ENCODE measurements at regions not wholly inside any gene's neighbourhood (a gene's known extent, or its start where the extent isn't known, plus 50 kb on each side); places are given as distances from the start of the nearest gene placed in this dataset.

- TF ChIP-seq CSRNP3 (CRISPR knock-in tag; IDR thresholded peaks at IDR 0.05) (no peak), ESRRG (CRISPR knock-in tag; IDR thresholded peaks at IDR 0.05) (no peak), ARNTL (CRISPR knock-in tag; IDR thresholded peaks at IDR 0.05; ENCODE audit: borderline replicate concordance, low read depth) (no peak), ZNF8 (CRISPR knock-in tag; IDR thresholded peaks at IDR 0.05) (no peak), PATZ1 (CRISPR knock-in tag; IDR thresholded peaks at IDR 0.05; ENCODE audit: borderline replicate concordance) (no peak), ZC3H10 (CRISPR knock-in tag; IDR thresholded peaks at IDR 0.05) (no peak), CSDC2 (CRISPR knock-in tag; IDR thresholded peaks at IDR 0.05) (no peak), ZFP30 (CRISPR knock-in tag; IDR thresholded peaks at IDR 0.05) (no peak), ZFP3 (CRISPR knock-in tag; IDR thresholded peaks at IDR 0.05) (no peak), OSR1 (CRISPR knock-in tag; IDR thresholded peaks at IDR 0.05) (no peak)
- TF ChIP-seq, protein P1, sequence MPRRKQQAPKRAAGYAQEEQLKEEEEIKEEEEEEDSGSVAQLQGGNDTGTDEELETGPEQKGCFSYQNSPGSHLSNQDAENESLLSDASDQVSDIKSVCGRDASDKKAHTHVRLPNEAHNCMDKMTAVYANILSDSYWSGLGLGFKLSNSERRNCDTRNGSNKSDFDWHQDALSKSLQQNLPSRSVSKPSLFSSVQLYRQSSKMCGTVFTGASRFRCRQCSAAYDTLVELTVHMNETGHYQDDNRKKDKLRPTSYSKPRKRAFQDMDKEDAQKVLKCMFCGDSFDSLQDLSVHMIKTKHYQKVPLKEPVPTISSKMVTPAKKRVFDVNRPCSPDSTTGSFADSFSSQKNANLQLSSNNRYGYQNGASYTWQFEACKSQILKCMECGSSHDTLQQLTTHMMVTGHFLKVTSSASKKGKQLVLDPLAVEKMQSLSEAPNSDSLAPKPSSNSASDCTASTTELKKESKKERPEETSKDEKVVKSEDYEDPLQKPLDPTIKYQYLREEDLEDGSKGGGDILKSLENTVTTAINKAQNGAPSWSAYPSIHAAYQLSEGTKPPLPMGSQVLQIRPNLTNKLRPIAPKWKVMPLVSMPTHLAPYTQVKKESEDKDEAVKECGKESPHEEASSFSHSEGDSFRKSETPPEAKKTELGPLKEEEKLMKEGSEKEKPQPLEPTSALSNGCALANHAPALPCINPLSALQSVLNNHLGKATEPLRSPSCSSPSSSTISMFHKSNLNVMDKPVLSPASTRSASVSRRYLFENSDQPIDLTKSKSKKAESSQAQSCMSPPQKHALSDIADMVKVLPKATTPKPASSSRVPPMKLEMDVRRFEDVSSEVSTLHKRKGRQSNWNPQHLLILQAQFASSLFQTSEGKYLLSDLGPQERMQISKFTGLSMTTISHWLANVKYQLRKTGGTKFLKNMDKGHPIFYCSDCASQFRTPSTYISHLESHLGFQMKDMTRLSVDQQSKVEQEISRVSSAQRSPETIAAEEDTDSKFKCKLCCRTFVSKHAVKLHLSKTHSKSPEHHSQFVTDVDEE (CRISPR knock-in tag; IDR thresholded peaks at IDR 0.05) = no peak
Observed at GRCh38 chr21:15309721-15310120, 244.9 kb upstream of the NRIP1 start.

All from SK-N-SH treated with all-trans-retinoic acid at 6 μM for 48 hours (cell line).